Thyroid gland (tissue), 4 donors: ENCODE measurements at regions not wholly inside any gene's neighbourhood (a gene's known extent, or its start where the extent isn't known, plus 50 kb on each side); places are given as distances from the start of the nearest gene placed in this dataset.

Source experiments
- DNase-seq, 2 donors: peaks; one replicate each; pipeline ENCODE4 v3.0.0-alpha.2; 2019
- H3K27ac ChIP-seq, 3 donors: fragments of 200-600 bp; sonication (generic); 1 replicate in 2 of 3; 2 replicates in 1 of 3; pipeline ENCODE4 v1.5.1; 2016 to 2019; ENCODE audit warnings: mild to moderate bottlenecking in 1 of 3, moderate library complexity in 1 of 3
- H3K27me3 ChIP-seq: fragments of 200-600 bp; sonication (generic); one replicate; pipeline ENCODE4 v1.5.1; 2019
- H3K36me3 ChIP-seq, 2 donors: fragments of 200-600 bp; sonication (generic); one replicate each; pipeline ENCODE4 v1.5.1; 2016 to 2019
- H3K4me1 ChIP-seq, 2 donors: fragments of 200-600 bp; sonication (generic); one replicate each; pipeline ENCODE4 v1.5.1; 2017 to 2019
- H3K4me3 ChIP-seq, 3 donors: fragments of 200-600 bp; sonication (generic); replicated peaks in 1 of 3; 1 replicate in 2 of 3; 2 replicates in 1 of 3; pipeline ENCODE4 v1.5.1; 2016; ENCODE audit warnings: mild to moderate bottlenecking in 1 of 3
- H3K9me3 ChIP-seq: fragments of 200-600 bp; sonication (generic); one replicate; pipeline ENCODE4 v1.5.1; 2017
- CTCF ChIP-seq, 6 experiments: fragments of 200-600 bp in 3 of 6; fragments of 450-650 bp in 3 of 6; sonication (generic) in 3 of 6; IDR thresholded peaks; one replicate each; pipeline ENCODE4 v1.5.1; 2016 to 2019; ENCODE audit warnings: antibody characterized with exemption in 6 of 6, mild to moderate bottlenecking in 2 of 6, inconsistent platforms in 1 of 6, moderate library complexity in 1 of 6
- POLR2A ChIP-seq, 2 donors: fragments of 450-650 bp; IDR thresholded peaks; one replicate each; pipeline ENCODE4 v1.6.1; 2017; ENCODE audit warnings: antibody characterized with exemption in 2 of 2, mild to moderate bottlenecking in 2 of 2, moderate library complexity in 1 of 2
- WGBS, 2 donors: methylation state at CpG; one replicate each; pipeline ENCODE4 v1.1.5; 2017; 5-methylcytosine and 5-hydroxymethylcytosine counted together
- intact Hi-C: fragments of 100-400 bp; cut with DNase I; formaldehyde crosslinking; loops from one replicate; pipeline ENCODE4 v1.15.1; 2023

- intact Hi-C loops = no loop called here
- TF ChIP-seq POLR2A (IDR thresholded peaks at IDR 0.05) (no peak), CTCF (IDR thresholded peaks at IDR 0.05) (no peak)
- Histone ChIP-seq H3K27ac (no peak overlapping the region), H3K4me3 (no peak overlapping the region), H3K4me1 (peaks cover 4 to 20% of the 10 kb centered on the region in 2 donors), H3K36me3 (no peaks in the 10 kb centered on the region), H3K27me3 (no peaks in the 10 kb centered on the region), H3K9me3 (no peaks in the 10 kb centered on the region)
- DNase-seq = no peak
- WGBS, 2 donors = 75 to 91% methylated on average over 8 of the region's 8 CpGs
Observed at GRCh38 chr5:135248801-135249231, 150.2 kb downstream of the MACROH2A1 start.

GRCh38 chr5:135246923-135247795 lies 151.9 kb downstream of the MACROH2A1 start:
- DNase-seq = peak; percentile 51 to 61
- H3K27ac ChIP-seq = no peak overlapping the region
- H3K9me3 ChIP-seq = no peaks in the 10 kb centered on the region
- TF ChIP-seq CTCF (IDR thresholded peaks at IDR 0.05) (no peak), POLR2A (IDR thresholded peaks at IDR 0.05) (no peak)
- H3K4me3 ChIP-seq = no peak overlapping the region
- 59 to 62% methylated on average over 14 to 24 of the region's 28 CpGs for WGBS, 2 donors
- H3K4me1 ChIP-seq = peaks cover 19 to 36% of the 10 kb centered on the region in 2 donors
- H3K27me3 ChIP-seq = no peaks in the 10 kb centered on the region
- no peaks in the 10 kb centered on the region for H3K36me3 ChIP-seq
- intact Hi-C loops = no loop called here

DNA sequence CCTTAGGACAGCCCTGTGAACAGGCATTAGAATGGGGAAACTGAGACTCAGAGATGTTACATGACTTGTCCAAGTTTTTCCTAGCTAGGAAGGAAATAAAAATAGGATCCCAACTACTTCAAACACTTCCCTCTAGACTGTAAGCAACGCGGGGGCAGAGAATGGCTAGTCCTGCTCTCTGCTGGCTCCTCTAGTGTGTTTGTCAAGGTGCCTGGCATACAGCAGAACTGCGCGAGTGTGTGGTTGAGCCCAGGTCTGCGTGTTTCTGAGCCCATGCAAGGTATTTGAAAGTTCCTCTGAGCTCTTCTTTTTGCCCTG lies 152.5 kb downstream of the MACROH2A1 start:
- no peaks in the 10 kb centered on the region for H3K36me3 ChIP-seq
- WGBS, 2 donors = 84% methylated on average over 5 of the region's 5 CpGs
- no peak for DNase-seq
- H3K27me3 ChIP-seq = no peaks in the 10 kb centered on the region
- H3K9me3 ChIP-seq = no peaks in the 10 kb centered on the region
- no peak overlapping the region for H3K4me3 ChIP-seq
- intact Hi-C loops = no loop called here
- no peak overlapping the region for H3K27ac ChIP-seq
- TF ChIP-seq CTCF (IDR thresholded peaks at IDR 0.05) = no peak
- peaks cover 25 to 42% of the 10 kb centered on the region in 2 donors for H3K4me1 ChIP-seq

- H3K4me1 ChIP-seq = peaks cover 32 to 49% of the 10 kb centered on the region in 2 donors
- no peak for DNase-seq
- intact Hi-C loops = no loop called here
- H3K4me3 ChIP-seq = no peak overlapping the region
- H3K9me3 ChIP-seq = no peaks in the 10 kb centered on the region
- H3K27ac ChIP-seq = no peak overlapping the region
- 78 to 91% methylated on average over 8 of the region's 8 CpGs for WGBS, 2 donors
- H3K36me3 ChIP-seq = no peaks in the 10 kb centered on the region
- H3K27me3 ChIP-seq = no peaks in the 10 kb centered on the region
- TF ChIP-seq CTCF (IDR thresholded peaks at IDR 0.05) (no peak), POLR2A (IDR thresholded peaks at IDR 0.05) (no peak)
Observed at GRCh38 chr5:135245521-135246499, 153.2 kb downstream of the MACROH2A1 start.
